A549 (cell line): ENCODE measurements at regions not wholly inside any gene's neighbourhood (a gene's known extent, or its start where the extent isn't known, plus 50 kb on each side); places are given as distances from the start of the nearest gene placed in this dataset.

ENCODE experiments used
- EP300 ChIP-seq, 2 experiments: fragments of >200 bp; sonication (Bioruptor Twin); formaldehyde crosslinking; IDR thresholded peaks; 2 replicates in 1 of 2; 3 replicates in 1 of 2; pipeline ENCODE4 v1.6.1; 2016 to 2017
- HDAC2 ChIP-seq: fragments of 200-600 bp; sonication (generic); IDR thresholded peaks from 2 replicates; pipeline ENCODE4 v1.6.1; 2016
- KDM1A ChIP-seq: fragments of 200-600 bp; sonication (generic); IDR thresholded peaks from 2 replicates; pipeline ENCODE4 v1.6.1; 2016; ENCODE audit warnings: low read depth, mild to moderate bottlenecking
- KDM5A ChIP-seq: fragments of 200-600 bp; sonication (generic); IDR thresholded peaks from 2 replicates; pipeline ENCODE4 v1.6.1; 2016; ENCODE audit warnings: antibody characterized with exemption, mild to moderate bottlenecking
- MYC ChIP-seq: IDR thresholded peaks from 2 replicates; pipeline ENCODE4 v1.6.1; 2012; ENCODE audit warnings: mild to moderate bottlenecking, inconsistent platforms, low read length, improper control_type of control experiment, borderline replicate concordance
- POLR2A ChIP-seq: IDR thresholded peaks from 2 replicates; pipeline ENCODE4 v1.6.1; 2012; ENCODE audit warnings: mild to moderate bottlenecking, low read length
- RFX5 ChIP-seq: fragments of 450-650 bp; IDR thresholded peaks from 2 replicates; pipeline ENCODE4 v1.7.1; 2014; ENCODE audit warnings: antibody characterized with exemption, mild to moderate bottlenecking, moderate library complexity
- TF ChIP-seq, protein P1 (sequence below): IDR thresholded peaks from 2 replicates; pipeline ENCODE4 v1.6.1; 2012
- TF ChIP-seq, protein P2 (sequence below): fragments of 200-600 bp; sonication (generic); IDR thresholded peaks from 2 replicates; pipeline ENCODE4 v1.6.1; 2016; ENCODE audit warnings: antibody characterized with exemption, mild to moderate bottlenecking, moderate library complexity
- TF ChIP-seq, protein P3 (sequence below): fragments of >200 bp; sonication (Bioruptor Twin); formaldehyde crosslinking; IDR thresholded peaks from 2 replicates; pipeline ENCODE4 v1.6.1; 2016
- TF ChIP-seq, protein P4 (sequence below): fragments of >200 bp; sonication (Bioruptor Twin); formaldehyde crosslinking; IDR thresholded peaks from 3 replicates; pipeline ENCODE4 v1.5.1; 2016
- TF ChIP-seq, protein P5 (sequence below): fragments of 250-450 bp; sonication (Bioruptor Pico); IDR thresholded peaks from 2 replicates; pipeline ENCODE4 v1.5.0; 2020; ENCODE audit warnings: low read depth, mild to moderate bottlenecking, moderate library complexity

DNA sequence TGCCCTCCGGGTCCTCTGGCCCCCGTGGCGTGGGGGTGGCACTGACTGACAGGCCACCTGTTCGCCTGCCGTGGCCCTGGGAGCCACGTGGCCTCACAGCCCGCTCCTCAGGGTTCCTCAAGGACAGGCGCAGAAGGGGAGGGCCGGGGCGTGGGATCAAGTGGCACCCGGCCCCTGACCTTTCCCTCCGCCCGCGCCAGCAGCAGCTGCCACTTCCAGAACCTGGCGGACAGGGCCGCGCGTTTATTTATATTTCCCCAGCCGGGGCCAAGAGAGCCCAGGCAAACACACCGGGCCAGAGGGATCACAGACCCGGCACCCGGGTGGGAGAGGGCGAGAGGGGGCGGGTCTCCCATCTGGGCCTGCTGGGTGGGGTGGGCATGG lies 92.6 kb downstream of the RFLNA start:
- TF ChIP-seq POLR2A (no peak), HDAC2 (no peak), KDM5A (no peak), KDM1A (no peak), MYC (peak; percentile 54; the same call in 1 of the 2 replicates), EP300 (IDR thresholded peaks at IDR 0.05) (no peak), RFX5 (no peak)
- TF ChIP-seq, protein P1, sequence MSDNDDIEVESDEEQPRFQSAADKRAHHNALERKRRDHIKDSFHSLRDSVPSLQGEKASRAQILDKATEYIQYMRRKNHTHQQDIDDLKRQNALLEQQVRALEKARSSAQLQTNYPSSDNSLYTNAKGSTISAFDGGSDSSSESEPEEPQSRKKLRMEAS: peak; percentile 95
- TF ChIP-seq, protein P2, sequence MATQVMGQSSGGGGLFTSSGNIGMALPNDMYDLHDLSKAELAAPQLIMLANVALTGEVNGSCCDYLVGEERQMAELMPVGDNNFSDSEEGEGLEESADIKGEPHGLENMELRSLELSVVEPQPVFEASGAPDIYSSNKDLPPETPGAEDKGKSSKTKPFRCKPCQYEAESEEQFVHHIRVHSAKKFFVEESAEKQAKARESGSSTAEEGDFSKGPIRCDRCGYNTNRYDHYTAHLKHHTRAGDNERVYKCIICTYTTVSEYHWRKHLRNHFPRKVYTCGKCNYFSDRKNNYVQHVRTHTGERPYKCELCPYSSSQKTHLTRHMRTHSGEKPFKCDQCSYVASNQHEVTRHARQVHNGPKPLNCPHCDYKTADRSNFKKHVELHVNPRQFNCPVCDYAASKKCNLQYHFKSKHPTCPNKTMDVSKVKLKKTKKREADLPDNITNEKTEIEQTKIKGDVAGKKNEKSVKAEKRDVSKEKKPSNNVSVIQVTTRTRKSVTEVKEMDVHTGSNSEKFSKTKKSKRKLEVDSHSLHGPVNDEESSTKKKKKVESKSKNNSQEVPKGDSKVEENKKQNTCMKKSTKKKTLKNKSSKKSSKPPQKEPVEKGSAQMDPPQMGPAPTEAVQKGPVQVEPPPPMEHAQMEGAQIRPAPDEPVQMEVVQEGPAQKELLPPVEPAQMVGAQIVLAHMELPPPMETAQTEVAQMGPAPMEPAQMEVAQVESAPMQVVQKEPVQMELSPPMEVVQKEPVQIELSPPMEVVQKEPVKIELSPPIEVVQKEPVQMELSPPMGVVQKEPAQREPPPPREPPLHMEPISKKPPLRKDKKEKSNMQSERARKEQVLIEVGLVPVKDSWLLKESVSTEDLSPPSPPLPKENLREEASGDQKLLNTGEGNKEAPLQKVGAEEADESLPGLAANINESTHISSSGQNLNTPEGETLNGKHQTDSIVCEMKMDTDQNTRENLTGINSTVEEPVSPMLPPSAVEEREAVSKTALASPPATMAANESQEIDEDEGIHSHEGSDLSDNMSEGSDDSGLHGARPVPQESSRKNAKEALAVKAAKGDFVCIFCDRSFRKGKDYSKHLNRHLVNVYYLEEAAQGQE: no peak
- TF ChIP-seq, protein P3, sequence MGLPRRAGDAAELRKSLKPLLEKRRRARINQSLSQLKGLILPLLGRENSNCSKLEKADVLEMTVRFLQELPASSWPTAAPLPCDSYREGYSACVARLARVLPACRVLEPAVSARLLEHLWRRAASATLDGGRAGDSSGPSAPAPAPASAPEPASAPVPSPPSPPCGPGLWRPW: no peak
- TF ChIP-seq, protein P4, sequence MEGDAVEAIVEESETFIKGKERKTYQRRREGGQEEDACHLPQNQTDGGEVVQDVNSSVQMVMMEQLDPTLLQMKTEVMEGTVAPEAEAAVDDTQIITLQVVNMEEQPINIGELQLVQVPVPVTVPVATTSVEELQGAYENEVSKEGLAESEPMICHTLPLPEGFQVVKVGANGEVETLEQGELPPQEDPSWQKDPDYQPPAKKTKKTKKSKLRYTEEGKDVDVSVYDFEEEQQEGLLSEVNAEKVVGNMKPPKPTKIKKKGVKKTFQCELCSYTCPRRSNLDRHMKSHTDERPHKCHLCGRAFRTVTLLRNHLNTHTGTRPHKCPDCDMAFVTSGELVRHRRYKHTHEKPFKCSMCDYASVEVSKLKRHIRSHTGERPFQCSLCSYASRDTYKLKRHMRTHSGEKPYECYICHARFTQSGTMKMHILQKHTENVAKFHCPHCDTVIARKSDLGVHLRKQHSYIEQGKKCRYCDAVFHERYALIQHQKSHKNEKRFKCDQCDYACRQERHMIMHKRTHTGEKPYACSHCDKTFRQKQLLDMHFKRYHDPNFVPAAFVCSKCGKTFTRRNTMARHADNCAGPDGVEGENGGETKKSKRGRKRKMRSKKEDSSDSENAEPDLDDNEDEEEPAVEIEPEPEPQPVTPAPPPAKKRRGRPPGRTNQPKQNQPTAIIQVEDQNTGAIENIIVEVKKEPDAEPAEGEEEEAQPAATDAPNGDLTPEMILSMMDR: no peak
- TF ChIP-seq, protein P5, sequence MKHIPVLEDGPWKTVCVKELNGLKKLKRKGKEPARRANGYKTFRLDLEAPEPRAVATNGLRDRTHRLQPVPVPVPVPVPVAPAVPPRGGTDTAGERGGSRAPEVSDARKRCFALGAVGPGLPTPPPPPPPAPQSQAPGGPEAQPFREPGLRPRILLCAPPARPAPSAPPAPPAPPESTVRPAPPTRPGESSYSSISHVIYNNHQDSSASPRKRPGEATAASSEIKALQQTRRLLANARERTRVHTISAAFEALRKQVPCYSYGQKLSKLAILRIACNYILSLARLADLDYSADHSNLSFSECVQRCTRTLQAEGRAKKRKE: 0 out of 2 replicates have a peak, but pooled peaks have one; percentile 49
